ENCODE measurements at regions not wholly inside any gene's neighbourhood (a gene's known extent, or its start where the extent isn't known, plus 50 kb on each side); places are given as distances from the start of the nearest gene placed in this dataset.

DNA sequence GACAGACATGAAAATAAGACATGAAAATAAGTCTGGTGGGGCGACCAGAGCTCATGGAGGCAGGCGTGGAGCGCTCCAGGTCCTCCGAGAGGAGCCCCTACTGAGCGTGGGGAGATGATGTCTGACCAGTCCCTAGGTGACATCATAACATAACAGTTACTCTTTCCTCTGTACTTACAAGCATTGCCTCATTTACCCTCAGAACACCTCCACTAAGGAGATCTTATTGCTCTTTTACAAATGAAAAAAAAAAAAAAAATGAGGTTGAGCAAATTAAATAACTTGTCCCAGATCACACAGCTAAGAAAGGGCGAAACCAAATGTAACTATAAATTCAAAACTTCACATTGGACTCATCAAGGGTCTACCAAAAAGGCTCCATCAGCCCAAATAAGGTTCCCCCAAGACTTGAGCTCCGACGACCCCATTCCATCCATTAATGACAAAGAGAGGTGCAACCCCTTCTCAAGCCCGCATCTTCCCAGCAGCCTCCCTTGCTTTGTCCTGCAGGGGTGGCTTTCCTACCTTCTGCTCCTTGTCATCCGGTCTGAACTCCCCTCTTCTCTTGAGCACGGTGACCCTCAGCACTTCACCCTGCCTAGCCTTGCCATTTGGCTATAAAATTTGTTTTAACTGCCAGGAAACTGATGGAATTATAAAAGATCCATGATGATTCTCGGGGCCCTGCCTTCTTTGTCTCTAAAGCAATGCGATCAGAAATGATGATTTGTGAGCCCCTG, 246.7 kb downstream of the DHX15 start (continued):
- TF ChIP-seq, protein P1, sequence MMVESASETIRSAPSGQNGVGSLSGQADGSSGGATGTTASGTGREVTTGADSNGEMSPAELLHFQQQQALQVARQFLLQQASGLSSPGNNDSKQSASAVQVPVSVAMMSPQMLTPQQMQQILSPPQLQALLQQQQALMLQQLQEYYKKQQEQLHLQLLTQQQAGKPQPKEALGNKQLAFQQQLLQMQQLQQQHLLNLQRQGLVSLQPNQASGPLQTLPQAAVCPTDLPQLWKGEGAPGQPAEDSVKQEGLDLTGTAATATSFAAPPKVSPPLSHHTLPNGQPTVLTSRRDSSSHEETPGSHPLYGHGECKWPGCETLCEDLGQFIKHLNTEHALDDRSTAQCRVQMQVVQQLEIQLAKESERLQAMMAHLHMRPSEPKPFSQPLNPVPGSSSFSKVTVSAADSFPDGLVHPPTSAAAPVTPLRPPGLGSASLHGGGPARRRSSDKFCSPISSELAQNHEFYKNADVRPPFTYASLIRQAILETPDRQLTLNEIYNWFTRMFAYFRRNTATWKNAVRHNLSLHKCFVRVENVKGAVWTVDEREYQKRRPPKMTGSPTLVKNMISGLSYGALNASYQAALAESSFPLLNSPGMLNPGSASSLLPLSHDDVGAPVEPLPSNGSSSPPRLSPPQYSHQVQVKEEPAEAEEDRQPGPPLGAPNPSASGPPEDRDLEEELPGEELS (CRISPR knock-in tag; IDR thresholded peaks at IDR 0.05; ENCODE audit: borderline replicate concordance), result no peak

GRCh38 chr4:24335616-24336015, 248.7 kb downstream of the DHX15 start:
- 0% methylated on average over 4 of the region's 4 CpGs for WGBS (ENCODE audit: insufficient coverage, low coverage, missing lambda C conversion rate)
- H3K4me2 ChIP-seq (ENCODE audit: insufficient read depth, low read length), result no peak overlapping the region
- H3K9ac ChIP-seq (ENCODE audit: insufficient read depth in 1 of 2, low read depth in 2 of 2, low read length in 2 of 2), result no peak overlapping the region
- H3K9me3 ChIP-seq (replicated peaks; ENCODE audit: control insufficient read depth, insufficient read depth, low read depth, low read length), result no peaks in the 10 kb centered on the region
- no peak overlapping the region for H3K4me3 ChIP-seq
- no peak overlapping the region for H3K27ac ChIP-seq (ENCODE audit: extremely low read depth, low read depth, low read length)
- intact Hi-C loops (cut with micrococcal nuclease), result no loop called here
- H4K20me1 ChIP-seq (replicated peaks; ENCODE audit: control insufficient read depth, insufficient read depth, low read length), result no peaks in the 10 kb centered on the region
- POLR2A ChIA-PET, result no interaction called here
- H3K27me3 ChIP-seq (ENCODE audit: control insufficient read depth in 2 of 2, insufficient read depth in 2 of 2, low read length in 2 of 2), result no peaks in the 10 kb centered on the region
- no peaks in the 10 kb centered on the region for H3K4me1 ChIP-seq (replicated peaks in 1 of 2; ENCODE audit: control insufficient read depth in 2 of 2, insufficient read depth in 2 of 2, low read length in 2 of 2)
- no peak for FAIRE-seq
- no peak overlapping the region for H2AFZ ChIP-seq (ENCODE audit: low read depth, low read length)
- DNase-seq (ENCODE audit: extremely low read depth in 1 of 4, low spot score in 3 of 4), result no peak
- ATAC-seq, result no peak
- no peaks in the 10 kb centered on the region for H3K79me2 ChIP-seq (ENCODE audit: control insufficient read depth, insufficient read depth, low read length)
- in situ Hi-C loops (cut with MboI), result no loop called here
- no peaks in the 10 kb centered on the region for H3K9me1 ChIP-seq (ENCODE audit: control insufficient read depth, insufficient read depth, low read length)
- no TSS peak for BruUV-seq (replicated peaks)
- CTCF ChIA-PET (ENCODE audit: low intra/inter-chr PET ratio), result no interaction called here
- TF ChIP-seq DEAF1 (CRISPR knock-in tag; IDR thresholded peaks at IDR 0.05), result no peak
- TF ChIP-seq TEAD1 (CRISPR knock-in tag; IDR thresholded peaks at IDR 0.05), result no peak
- no peak for TF ChIP-seq SRF (CRISPR knock-in tag; IDR thresholded peaks at IDR 0.05)
- H3K36me3 ChIP-seq (ENCODE audit: control insufficient read depth, insufficient read depth, low read length), result no peaks in the 10 kb centered on the region
